22Rv1 (cell line): ENCODE measurements at regions not wholly inside any gene's neighbourhood (a gene's known extent, or its start where the extent isn't known, plus 50 kb on each side); places are given as distances from the start of the nearest gene placed in this dataset.

Experiments used
- ZFX ChIP-seq: fragments of 450-650 bp; IDR thresholded peaks from 2 replicates; pipeline ENCODE4 v1.6.1; 2017; ENCODE audit warnings: antibody characterized with exemption, borderline replicate concordance
- TF ChIP-seq, protein P1 (sequence below): fragments of 450-650 bp; IDR thresholded peaks from 2 replicates; pipeline ENCODE4 v1.5.1; 2017; ENCODE audit warnings: mild to moderate bottlenecking

DNA sequence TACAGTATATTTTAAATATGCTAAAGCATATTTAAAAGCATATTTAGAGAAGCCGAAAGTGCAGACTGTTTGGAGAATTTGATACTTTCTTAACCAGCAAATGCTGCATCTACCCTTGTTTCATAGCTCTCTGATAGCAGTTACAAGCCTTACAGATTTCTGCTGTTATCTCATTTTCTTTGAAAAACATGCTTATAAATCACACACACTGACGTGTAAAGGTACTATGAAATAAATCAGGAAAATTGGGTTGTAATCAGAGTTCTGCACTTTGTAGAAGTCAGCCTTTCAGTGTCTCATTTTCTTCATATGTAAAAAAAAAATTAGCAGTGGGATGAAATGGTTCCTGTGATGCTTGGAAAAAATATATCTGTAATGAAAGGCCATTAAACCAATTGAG lies 1432.4 kb upstream of the ATXN8OS start:
- TF ChIP-seq, protein P1, sequence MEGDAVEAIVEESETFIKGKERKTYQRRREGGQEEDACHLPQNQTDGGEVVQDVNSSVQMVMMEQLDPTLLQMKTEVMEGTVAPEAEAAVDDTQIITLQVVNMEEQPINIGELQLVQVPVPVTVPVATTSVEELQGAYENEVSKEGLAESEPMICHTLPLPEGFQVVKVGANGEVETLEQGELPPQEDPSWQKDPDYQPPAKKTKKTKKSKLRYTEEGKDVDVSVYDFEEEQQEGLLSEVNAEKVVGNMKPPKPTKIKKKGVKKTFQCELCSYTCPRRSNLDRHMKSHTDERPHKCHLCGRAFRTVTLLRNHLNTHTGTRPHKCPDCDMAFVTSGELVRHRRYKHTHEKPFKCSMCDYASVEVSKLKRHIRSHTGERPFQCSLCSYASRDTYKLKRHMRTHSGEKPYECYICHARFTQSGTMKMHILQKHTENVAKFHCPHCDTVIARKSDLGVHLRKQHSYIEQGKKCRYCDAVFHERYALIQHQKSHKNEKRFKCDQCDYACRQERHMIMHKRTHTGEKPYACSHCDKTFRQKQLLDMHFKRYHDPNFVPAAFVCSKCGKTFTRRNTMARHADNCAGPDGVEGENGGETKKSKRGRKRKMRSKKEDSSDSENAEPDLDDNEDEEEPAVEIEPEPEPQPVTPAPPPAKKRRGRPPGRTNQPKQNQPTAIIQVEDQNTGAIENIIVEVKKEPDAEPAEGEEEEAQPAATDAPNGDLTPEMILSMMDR = no peak
- no peak for TF ChIP-seq ZFX
